HCT116 (cell line): ENCODE measurements at regions not wholly inside any gene's neighbourhood (a gene's known extent, or its start where the extent isn't known, plus 50 kb on each side); places are given as distances from the start of the nearest gene placed in this dataset.

Experiments
- ATAC-seq: fragments of 200-7000 bp; cut with Tn5 transposase; 2 replicates; pipeline ENCODE4 v1.9.1; 2020; ENCODE audit warnings: mild to moderate bottlenecking, moderate library complexity
- BruUV-seq: library from RNA; stranded (reverse); fragments of 400-500 nt; replicated peaks from 2 replicates; lab custom pipeline; 2021; lab: Mats Ljungman, UMichigan
- CTCF ChIA-PET: fragments of 300-600 bp; sonication (Branson Sonifier 250); formaldehyde crosslinking; loops from one replicate; lab custom pipeline; 2021; ENCODE audit warnings: antibody characterized with exemption; lab: Charles Lee
- POLR2A ChIA-PET: fragments of 300-600, 350-600 bp; sonication (Branson Sonifier 250); formaldehyde crosslinking; loops from one replicate; lab custom pipeline; 2021; ENCODE audit warnings: antibody characterized with exemption; lab: Charles Lee
- RAD21 ChIA-PET, 2 experiments: fragments of 300-600 bp; sonication (Branson Sonifier 250); formaldehyde crosslinking; loops; one replicate each; lab custom pipeline; 2023; ENCODE audit warnings: low total read pairs in 2 of 2; ENCODE audit not compliant: uncharacterized antibody in 2 of 2, unreplicated experiment in 2 of 2, low non-redundant PET in 1 of 2; lab: Charles Lee
- DNase-seq: peaks from one replicate; pipeline ENCODE4 v3.0.0-alpha.2; 2010; ENCODE audit warnings: low read depth, low spot score
- H2AFZ ChIP-seq: fragments of 200-600 bp; shearing (Covaris generic), sonication (generic); 2 replicates; pipeline ENCODE4 v1.6.1; 2017; ENCODE audit warnings: low read depth, mixed run types, mixed read lengths, antibody characterized with exemption, low read length; ENCODE audit not compliant: poor library complexity, severe bottlenecking
- H3K27ac ChIP-seq: 2 replicates; pipeline ENCODE4 v1.5.1; 2012; ENCODE audit warnings: low read depth, low read length
- H3K27me3 ChIP-seq: fragments of 200-600 bp; sonication (generic); 2 replicates; pipeline ENCODE4 v1.6.1; 2016; ENCODE audit warnings: mixed run types, low read length, mixed read lengths; ENCODE audit not compliant: insufficient read depth
- H3K36me3 ChIP-seq, 2 experiments: fragments of 200-500 bp in 1 of 2; fragments of 200-600 bp in 1 of 2; sonication (Bioruptor generic) in 1 of 2; sonication (generic) in 1 of 2; 2 replicates each; pipeline versions ENCODE4 v1.5.1 to v1.6.1; 2014 to 2016; ENCODE audit warnings: low read length in 2 of 2, inconsistent platforms in 1 of 2, mixed read lengths in 1 of 2, mixed run types in 1 of 2; ENCODE audit not compliant: insufficient read depth in 2 of 2, control insufficient read depth in 1 of 2
- H3K4me1 ChIP-seq, 2 experiments: fragments of 200-600 bp in 1 of 2; sonication (generic) in 1 of 2; 2 replicates each; pipeline versions ENCODE4 v1.5.1 to v1.6.1; 2012 to 2017; ENCODE audit warnings: low read length in 2 of 2, inconsistent platforms in 1 of 2, mild to moderate bottlenecking in 1 of 2, mixed read lengths in 1 of 2, mixed run types in 1 of 2, moderate library complexity in 1 of 2; ENCODE audit not compliant: insufficient read depth in 2 of 2, control insufficient read depth in 1 of 2
- H3K4me2 ChIP-seq: fragments of 200-600 bp; sonication (generic); 2 replicates; pipeline ENCODE4 v1.6.1; 2017; ENCODE audit warnings: mixed run types, low read length, mixed read lengths
- H3K4me3 ChIP-seq, 2 experiments: fragments of 200-600 bp in 1 of 2; sonication (generic) in 1 of 2; replicated peaks in 1 of 2; 2 replicates each; pipeline ENCODE4 v1.5.1; 2011 to 2016; ENCODE audit warnings: low read length in 2 of 2, control low read depth in 1 of 2, low read depth in 1 of 2, mild to moderate bottlenecking in 1 of 2, mixed read lengths in 1 of 2, mixed run types in 1 of 2
- H3K79me2 ChIP-seq: fragments of 200-600 bp; sonication (generic); 2 replicates; pipeline ENCODE4 v1.6.1; 2017; ENCODE audit warnings: mild to moderate bottlenecking, mixed run types, low read length, moderate library complexity, mixed read lengths; ENCODE audit not compliant: insufficient read depth
- H3K9ac ChIP-seq: fragments of 200-600 bp; sonication (generic); 2 replicates; pipeline ENCODE4 v1.6.1; 2016; ENCODE audit warnings: low read length, mixed read lengths
- H3K9me2 ChIP-seq: fragments of 200-600 bp; sonication (generic), shearing (Covaris generic); 2 replicates; pipeline ENCODE4 v1.6.1; 2017; ENCODE audit warnings: mixed run types, mild to moderate bottlenecking, moderate library complexity; ENCODE audit not compliant: insufficient read depth
- H3K9me3 ChIP-seq, 2 experiments: fragments of 200-500 bp in 1 of 2; fragments of 200-600 bp in 1 of 2; sonication (Bioruptor generic) in 1 of 2; sonication (generic) in 1 of 2; 2 replicates each; pipeline ENCODE4 v1.6.1; 2014 to 2017; ENCODE audit warnings: low read length in 2 of 2, mixed read lengths in 2 of 2, inconsistent platforms in 1 of 2, low read depth in 1 of 2, mild to moderate bottlenecking in 1 of 2, mixed run types in 1 of 2, moderate library complexity in 1 of 2; ENCODE audit not compliant: control insufficient read depth in 1 of 2, insufficient read depth in 1 of 2
- H4K20me1 ChIP-seq: fragments of 200-600 bp; sonication (generic), shearing (Covaris generic); 2 replicates; pipeline ENCODE4 v1.6.1; 2017; ENCODE audit warnings: mixed run types, mild to moderate bottlenecking, moderate library complexity; ENCODE audit not compliant: insufficient read depth
- CBX3 ChIP-seq: IDR thresholded peaks from 2 replicates; pipeline ENCODE4 v1.6.1; 2012; ENCODE audit warnings: low read depth
- EGR1 ChIP-seq: IDR thresholded peaks from 2 replicates; pipeline ENCODE4 v1.6.1; 2012; ENCODE audit warnings: low read depth
- ELF1 ChIP-seq: IDR thresholded peaks from 2 replicates; pipeline ENCODE4 v1.6.1; 2012; ENCODE audit warnings: low read depth, borderline replicate concordance
- EZH2phosphoT487 ChIP-seq: fragments of 200-600 bp; IDR thresholded peaks from 2 replicates; pipeline ENCODE4 v1.6.1; 2018; ENCODE audit warnings: antibody characterized with exemption, borderline replicate concordance
- POLR2AphosphoS5 ChIP-seq: IDR thresholded peaks from 2 replicates; pipeline ENCODE4 v1.6.1; 2011; ENCODE audit warnings: mild to moderate bottlenecking, low read depth, low read length, moderate library complexity
- RAD21 ChIP-seq: IDR thresholded peaks from 2 replicates; pipeline ENCODE4 v1.6.1; 2012; ENCODE audit warnings: low read depth, mild to moderate bottlenecking
- SIN3A ChIP-seq: IDR thresholded peaks from 2 replicates; pipeline ENCODE4 v1.6.1; 2012; ENCODE audit warnings: low read depth
- SP1 ChIP-seq: IDR thresholded peaks from 2 replicates; pipeline ENCODE4 v1.6.1; 2012; ENCODE audit warnings: low read depth
- SRF ChIP-seq: IDR thresholded peaks from 2 replicates; pipeline ENCODE4 v1.6.1; 2012; ENCODE audit warnings: low read depth
- YY1 ChIP-seq: IDR thresholded peaks from 2 replicates; pipeline ENCODE4 v1.6.1; 2011; ENCODE audit warnings: low read length, low read depth, moderate library complexity, mild to moderate bottlenecking; ENCODE audit not compliant: insufficient replicate concordance; ENCODE audit errors: extremely low read depth
- ZFX ChIP-seq: fragments of 450-650 bp; IDR thresholded peaks from 2 replicates; pipeline ENCODE4 v1.6.1; 2017
- ZNF274 ChIP-seq: fragments of 200-500 bp; sonication (Bioruptor generic); IDR thresholded peaks from 2 replicates; pipeline ENCODE4 v1.6.1; 2014; ENCODE audit warnings: mild to moderate bottlenecking, low read depth, low read length, inconsistent platforms
- intact Hi-C: fragments of 100-400 bp; cut with micrococcal nuclease; formaldehyde crosslinking; loops from 2 replicates; pipeline ENCODE4 v1.10.0; 2022
- TF ChIP-seq, protein P1 (sequence below): IDR thresholded peaks from 2 replicates; pipeline ENCODE4 v1.6.1; 2012
- TF ChIP-seq, protein P2 (sequence below): IDR thresholded peaks from 2 replicates; pipeline ENCODE4 v1.6.1; 2011; ENCODE audit warnings: mild to moderate bottlenecking, low read length, moderate library complexity; ENCODE audit not compliant: insufficient replicate concordance; ENCODE audit errors: extremely low read depth
- TF ChIP-seq, protein P3 (sequence below): IDR thresholded peaks from 2 replicates; pipeline ENCODE4 v1.6.1; 2012
- TF ChIP-seq, protein P4 (sequence below), 3 experiments: fragments of 200-600 bp in 1 of 3; sonication (generic) in 1 of 3; IDR thresholded peaks in 2 of 3; conservative IDR thresholded peaks in 1 of 3; 2 replicates each; pipeline ENCODE4 v1.5.1; 2012 to 2017; ENCODE audit warnings: low read depth in 2 of 3, low read length in 2 of 3, antibody characterized with exemption in 1 of 3, borderline replicate concordance in 1 of 3, control low read depth in 1 of 3, mild to moderate bottlenecking in 1 of 3, mixed read lengths in 1 of 3, mixed run types in 1 of 3, moderate library complexity in 1 of 3; ENCODE audit not compliant: insufficient read depth in 1 of 3

DNA sequence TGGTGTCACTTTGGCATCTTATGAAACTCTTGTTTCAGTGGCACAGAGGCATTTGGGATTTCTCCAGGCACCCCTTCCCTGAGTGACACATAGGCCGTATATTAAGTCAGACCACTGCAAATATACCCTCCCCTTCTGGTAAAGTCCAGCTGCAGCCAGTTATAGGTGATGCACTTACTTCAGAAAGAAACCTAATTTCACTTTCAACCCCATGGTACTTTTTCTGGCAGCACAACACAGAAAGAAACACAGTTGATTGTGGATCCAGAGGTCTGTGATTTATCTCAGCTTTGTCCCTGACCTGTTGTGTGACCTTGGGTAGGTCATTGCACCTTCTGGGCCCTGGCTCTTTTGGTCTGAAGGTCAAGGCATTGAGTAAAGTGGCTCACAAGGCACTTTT lies 173.2 kb downstream of the BUB3 start:
- no TSS peak for BruUV-seq
- CTCF ChIA-PET, result no interaction called here
- TF ChIP-seq YY1 (no peak), SP1 (no peak), RAD21 (no peak), EGR1 (no peak), CBX3 (no peak), POLR2AphosphoS5 (no peak), ELF1 (no peak), SRF (no peak), EZH2phosphoT487 (no peak), ZFX (no peak), ZNF274 (no peak), SIN3A (no peak)
- TF ChIP-seq, protein P1, sequence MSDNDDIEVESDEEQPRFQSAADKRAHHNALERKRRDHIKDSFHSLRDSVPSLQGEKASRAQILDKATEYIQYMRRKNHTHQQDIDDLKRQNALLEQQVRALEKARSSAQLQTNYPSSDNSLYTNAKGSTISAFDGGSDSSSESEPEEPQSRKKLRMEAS, result no peak
- TF ChIP-seq, protein P2, sequence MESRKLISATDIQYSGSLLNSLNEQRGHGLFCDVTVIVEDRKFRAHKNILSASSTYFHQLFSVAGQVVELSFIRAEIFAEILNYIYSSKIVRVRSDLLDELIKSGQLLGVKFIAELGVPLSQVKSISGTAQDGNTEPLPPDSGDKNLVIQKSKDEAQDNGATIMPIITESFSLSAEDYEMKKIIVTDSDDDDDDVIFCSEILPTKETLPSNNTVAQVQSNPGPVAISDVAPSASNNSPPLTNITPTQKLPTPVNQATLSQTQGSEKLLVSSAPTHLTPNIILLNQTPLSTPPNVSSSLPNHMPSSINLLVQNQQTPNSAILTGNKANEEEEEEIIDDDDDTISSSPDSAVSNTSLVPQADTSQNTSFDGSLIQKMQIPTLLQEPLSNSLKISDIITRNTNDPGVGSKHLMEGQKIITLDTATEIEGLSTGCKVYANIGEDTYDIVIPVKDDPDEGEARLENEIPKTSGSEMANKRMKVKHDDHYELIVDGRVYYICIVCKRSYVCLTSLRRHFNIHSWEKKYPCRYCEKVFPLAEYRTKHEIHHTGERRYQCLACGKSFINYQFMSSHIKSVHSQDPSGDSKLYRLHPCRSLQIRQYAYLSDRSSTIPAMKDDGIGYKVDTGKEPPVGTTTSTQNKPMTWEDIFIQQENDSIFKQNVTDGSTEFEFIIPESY, result no peak
- TF ChIP-seq, protein P3, sequence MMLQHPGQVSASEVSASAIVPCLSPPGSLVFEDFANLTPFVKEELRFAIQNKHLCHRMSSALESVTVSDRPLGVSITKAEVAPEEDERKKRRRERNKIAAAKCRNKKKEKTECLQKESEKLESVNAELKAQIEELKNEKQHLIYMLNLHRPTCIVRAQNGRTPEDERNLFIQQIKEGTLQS, result no peak
- TF ChIP-seq, protein P4, sequence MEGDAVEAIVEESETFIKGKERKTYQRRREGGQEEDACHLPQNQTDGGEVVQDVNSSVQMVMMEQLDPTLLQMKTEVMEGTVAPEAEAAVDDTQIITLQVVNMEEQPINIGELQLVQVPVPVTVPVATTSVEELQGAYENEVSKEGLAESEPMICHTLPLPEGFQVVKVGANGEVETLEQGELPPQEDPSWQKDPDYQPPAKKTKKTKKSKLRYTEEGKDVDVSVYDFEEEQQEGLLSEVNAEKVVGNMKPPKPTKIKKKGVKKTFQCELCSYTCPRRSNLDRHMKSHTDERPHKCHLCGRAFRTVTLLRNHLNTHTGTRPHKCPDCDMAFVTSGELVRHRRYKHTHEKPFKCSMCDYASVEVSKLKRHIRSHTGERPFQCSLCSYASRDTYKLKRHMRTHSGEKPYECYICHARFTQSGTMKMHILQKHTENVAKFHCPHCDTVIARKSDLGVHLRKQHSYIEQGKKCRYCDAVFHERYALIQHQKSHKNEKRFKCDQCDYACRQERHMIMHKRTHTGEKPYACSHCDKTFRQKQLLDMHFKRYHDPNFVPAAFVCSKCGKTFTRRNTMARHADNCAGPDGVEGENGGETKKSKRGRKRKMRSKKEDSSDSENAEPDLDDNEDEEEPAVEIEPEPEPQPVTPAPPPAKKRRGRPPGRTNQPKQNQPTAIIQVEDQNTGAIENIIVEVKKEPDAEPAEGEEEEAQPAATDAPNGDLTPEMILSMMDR (IDR thresholded peaks at IDR 0.05 in 2 of 3, conservative IDR thresholded peaks at IDR 0.05 in 1 of 3; ENCODE audit: borderline replicate concordance in 1 of 3, insufficient read depth in 1 of 3, low read depth in 2 of 3, low read length in 2 of 3), result no peak
- no peak overlapping the region for H3K4me3 ChIP-seq
- no peak overlapping the region for H3K9ac ChIP-seq
- H3K9me2 ChIP-seq, result no peaks in the 10 kb centered on the region
- H2AFZ ChIP-seq, result no peak overlapping the region
- H3K27me3 ChIP-seq, result no peaks in the 10 kb centered on the region
- intact Hi-C loops, result no loop called here
- H3K9me3 ChIP-seq, result no peaks in the 10 kb centered on the region
- H3K4me2 ChIP-seq, result no peak overlapping the region
- H3K79me2 ChIP-seq, result no peaks in the 10 kb centered on the region
- H3K36me3 ChIP-seq, result no peaks in the 10 kb centered on the region
- no peak overlapping the region for H3K27ac ChIP-seq
- ATAC-seq (no peak), DNase-seq (no peak)
- H3K4me1 ChIP-seq, result no peaks in the 10 kb centered on the region
- H4K20me1 ChIP-seq, result no peaks in the 10 kb centered on the region
- RAD21 ChIA-PET, result no interaction called here
- POLR2A ChIA-PET, result no interaction called here
